T-helper 22 cell (primary cell): ENCODE measurements at regions not wholly inside any gene's neighbourhood (a gene's known extent, or its start where the extent isn't known, plus 50 kb on each side); places are given as distances from the start of the nearest gene placed in this dataset.
"Not testable (repeated sequence)": the region's sequence is repeated elsewhere in the genome, so short reads cannot be mapped to it uniquely, and the experiment has no call there.

Experiments used
- DNase-seq: peaks from one replicate; pipeline ENCODE4 v3.0.0-alpha.2; 2020; ENCODE audit warnings: low read depth

DNA sequence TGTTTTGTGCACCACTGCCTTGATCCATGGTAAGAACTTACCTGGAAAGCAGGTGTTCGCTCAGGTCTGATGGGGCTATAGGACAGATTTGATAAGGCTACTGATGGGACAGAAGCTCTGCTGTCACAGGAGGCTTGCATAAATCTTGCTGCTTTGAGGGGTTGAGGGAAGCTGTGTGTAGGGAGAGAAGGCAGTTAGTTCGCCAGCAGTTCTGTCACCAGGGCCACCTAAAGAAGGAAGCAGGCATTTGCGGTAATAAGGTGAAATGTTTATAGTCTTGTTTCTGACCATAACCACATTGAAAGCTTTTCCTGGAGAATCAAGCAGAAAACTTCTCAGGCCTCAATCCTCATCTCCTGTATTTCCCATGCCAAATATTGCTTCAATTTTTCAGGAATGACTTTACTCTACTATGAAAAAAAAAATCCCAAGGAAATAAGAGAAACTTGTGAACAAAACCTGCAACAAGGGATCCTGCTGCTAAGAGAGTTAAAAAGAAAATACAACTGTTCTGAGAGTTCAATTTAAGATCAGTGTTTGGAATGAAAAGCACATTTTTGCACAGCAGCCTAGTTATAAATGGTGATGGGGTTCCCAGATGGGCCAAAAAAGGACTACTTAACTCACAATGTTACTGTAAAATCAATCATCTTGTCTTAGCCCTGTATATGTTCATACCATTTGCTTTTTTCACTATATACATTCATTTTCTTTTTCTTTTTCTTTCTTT lies 122.0 kb upstream of the RANBP3L start:
- no peak for DNase-seq

DNA sequence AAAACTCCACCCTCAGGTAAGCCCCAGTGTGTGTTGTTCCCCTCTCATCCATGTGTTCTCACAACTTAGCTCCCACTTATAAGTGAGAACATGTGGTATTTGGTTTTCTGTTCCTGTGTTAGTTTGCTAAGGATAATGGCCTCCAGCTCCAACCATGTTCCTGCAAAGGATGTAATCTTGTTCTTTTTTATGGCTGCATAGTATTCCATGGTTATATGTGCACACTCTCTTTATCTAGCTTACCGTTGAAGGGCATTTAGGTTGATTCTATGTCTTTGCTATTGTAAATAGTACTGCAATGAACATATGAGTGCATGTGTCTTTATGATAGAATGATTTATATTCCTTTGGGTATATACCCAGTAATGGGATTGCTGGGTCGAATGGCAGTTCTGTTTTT lies 124.4 kb upstream of the RANBP3L start:
- not testable (repeated sequence) for DNase-seq

- no peak for DNase-seq
Measured at GRCh38 chr5:36435516-36435915, 133.8 kb upstream of the RANBP3L start.

- no peak for DNase-seq
Measured at GRCh38 chr5:36436306-36436705, 134.6 kb upstream of the RANBP3L start.

- no peak for DNase-seq
Measured at GRCh38 chr5:36438765-36439561, 137.3 kb upstream of the RANBP3L start.

GRCh38 chr5:36440300-36440699 lies 138.6 kb upstream of the RANBP3L start:
- no peak for DNase-seq

DNA sequence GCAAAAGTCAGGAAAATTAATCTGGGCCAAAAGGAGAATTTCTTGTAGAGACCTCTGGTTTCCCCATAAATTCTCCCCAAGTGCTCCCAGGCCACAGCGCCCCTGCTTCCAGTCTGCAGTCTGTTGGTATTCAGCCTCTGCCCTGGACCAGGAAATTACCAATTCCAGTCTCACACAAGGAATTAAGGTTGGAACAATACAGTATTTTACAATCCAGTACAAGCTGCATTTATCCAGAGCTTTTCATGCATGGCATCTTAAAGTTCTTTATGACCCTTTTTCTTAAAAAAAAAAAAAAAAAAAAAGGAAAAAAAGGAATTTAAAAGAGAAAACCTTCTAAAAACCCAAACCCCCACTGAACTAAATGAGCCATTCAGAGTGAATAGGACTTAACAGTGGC lies 139.6 kb upstream of the RANBP3L start:
- DNase-seq = no peak

GRCh38 chr5:36442352-36442751 lies 140.7 kb upstream of the RANBP3L start:
- DNase-seq = no peak

- DNase-seq = no peak
Measured at GRCh38 chr5:36442796-36443195, 141.1 kb upstream of the RANBP3L start.

DNA sequence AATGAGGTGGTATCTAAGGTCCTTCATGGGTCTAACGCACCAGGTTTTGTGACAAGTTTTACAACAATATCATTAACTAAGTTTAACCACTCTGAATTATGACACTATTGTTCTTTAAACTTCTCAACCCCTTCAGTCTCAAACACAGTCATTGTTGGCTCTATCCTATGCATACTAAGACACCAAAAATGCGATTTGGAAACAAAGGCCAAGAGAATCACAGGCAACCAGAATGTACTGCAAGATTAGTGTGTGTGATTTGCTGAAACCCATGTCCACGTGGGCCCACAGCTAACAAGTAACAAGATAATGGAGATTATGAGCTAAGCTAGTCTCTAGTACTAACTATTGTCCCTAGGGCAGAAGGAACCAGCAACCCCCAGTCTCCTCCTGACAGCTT lies 142.2 kb upstream of the RANBP3L start:
- no peak for DNase-seq

DNA sequence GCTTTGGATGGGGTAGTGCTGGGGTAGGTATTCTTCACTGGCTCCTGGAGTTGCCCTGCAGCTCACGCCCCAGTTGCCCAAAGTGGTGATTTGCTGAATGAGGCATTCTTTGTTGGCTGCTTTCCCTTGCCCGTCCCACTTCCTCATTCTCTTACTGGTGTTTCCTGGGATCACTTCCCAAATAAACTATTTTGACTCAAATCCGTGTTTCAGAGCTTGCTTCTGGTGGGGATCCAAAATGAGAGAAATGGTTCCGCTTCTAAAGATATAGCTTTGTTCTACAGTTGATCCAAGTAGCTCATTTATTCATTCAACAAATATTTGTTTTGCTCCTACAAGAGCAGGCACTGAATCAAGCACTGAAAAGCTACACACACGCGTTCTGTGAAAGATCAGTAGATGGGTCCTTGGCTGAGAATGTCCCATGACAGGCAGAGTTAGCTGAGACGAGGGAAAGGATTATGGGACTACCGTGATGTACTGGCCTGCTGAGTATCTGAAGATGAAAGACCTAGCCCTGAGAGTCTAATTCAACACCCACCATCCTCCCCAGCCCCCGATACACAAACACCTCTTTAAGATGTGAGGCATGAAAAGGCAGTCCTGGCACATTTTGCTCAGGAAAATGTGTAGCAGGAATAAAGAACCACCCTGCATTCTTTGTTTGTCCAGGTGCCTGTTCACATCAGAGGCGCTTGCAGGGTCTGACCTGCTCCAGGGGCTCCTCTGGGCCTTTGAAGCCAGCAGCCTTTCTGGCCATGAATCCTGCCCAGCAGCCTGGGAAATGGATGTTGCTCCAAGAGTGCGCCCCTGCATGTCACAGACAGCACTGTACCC lies 143.1 kb upstream of the RANBP3L start:
- no peak for DNase-seq

DNA sequence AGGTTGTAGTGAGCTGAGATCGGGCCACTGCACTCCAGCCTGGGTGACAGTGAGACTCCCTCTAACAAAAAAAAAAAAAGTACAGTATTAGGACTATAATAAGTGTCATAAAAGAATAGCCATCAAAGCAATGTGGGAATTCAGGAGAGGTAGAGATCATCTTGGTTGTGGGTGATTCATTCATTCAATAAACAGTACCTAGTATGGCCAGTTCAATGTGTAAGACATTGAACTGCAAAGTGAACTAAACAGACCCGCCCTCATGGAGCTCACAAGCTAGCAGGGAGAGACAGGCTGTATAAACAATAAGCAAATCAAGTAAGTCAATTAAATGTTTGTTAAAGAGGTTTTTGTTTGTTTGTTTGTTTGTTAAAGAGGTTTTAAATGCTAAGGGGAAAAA lies 146.1 kb upstream of the RANBP3L start:
- DNase-seq = no peak

- DNase-seq = no peak
Measured at GRCh38 chr5:36450229-36451014, 148.7 kb upstream of the RANBP3L start.

- no peak for DNase-seq
Measured at GRCh38 chr5:36452424-36453006, 150.8 kb upstream of the RANBP3L start.

DNA sequence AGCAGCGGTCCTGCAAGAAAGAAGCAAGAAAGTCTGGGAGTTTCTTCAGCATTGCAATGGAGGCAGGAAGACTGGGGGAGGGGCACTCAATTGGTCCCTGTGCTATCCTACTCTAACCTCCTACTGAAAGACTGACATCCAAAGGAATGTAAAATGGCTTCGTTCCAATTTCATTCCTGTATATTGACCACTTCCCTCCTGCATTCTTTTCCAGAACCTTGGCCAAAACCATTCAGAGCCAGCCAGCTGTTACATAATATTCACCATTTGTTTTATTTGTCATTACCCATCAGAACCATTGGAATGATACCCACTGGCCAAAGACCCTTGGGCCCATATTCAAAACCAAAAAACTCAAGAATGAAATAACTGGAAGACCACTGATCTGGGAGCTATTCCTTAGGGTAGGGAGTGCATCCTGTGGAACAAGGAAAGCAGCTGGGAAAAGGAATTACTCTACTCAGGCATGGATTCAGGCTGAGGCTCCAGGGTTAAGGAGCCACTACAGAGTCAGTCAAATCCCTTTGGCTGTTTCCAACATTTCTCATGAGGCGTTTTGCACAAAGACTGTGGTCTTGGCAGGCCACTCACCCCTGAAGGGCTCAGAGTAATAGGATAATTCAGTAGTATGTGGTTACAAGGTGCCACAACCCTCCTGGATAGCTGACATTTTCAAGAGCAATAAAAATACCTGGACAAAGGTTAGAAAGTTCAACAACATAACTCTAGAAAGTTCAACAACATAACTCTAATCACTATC lies 148.7 kb upstream of the SLC1A3 start:
- DNase-seq = no peak

- DNase-seq = no peak
Measured at GRCh38 chr5:36458746-36459145, 147.7 kb upstream of the SLC1A3 start.

DNA sequence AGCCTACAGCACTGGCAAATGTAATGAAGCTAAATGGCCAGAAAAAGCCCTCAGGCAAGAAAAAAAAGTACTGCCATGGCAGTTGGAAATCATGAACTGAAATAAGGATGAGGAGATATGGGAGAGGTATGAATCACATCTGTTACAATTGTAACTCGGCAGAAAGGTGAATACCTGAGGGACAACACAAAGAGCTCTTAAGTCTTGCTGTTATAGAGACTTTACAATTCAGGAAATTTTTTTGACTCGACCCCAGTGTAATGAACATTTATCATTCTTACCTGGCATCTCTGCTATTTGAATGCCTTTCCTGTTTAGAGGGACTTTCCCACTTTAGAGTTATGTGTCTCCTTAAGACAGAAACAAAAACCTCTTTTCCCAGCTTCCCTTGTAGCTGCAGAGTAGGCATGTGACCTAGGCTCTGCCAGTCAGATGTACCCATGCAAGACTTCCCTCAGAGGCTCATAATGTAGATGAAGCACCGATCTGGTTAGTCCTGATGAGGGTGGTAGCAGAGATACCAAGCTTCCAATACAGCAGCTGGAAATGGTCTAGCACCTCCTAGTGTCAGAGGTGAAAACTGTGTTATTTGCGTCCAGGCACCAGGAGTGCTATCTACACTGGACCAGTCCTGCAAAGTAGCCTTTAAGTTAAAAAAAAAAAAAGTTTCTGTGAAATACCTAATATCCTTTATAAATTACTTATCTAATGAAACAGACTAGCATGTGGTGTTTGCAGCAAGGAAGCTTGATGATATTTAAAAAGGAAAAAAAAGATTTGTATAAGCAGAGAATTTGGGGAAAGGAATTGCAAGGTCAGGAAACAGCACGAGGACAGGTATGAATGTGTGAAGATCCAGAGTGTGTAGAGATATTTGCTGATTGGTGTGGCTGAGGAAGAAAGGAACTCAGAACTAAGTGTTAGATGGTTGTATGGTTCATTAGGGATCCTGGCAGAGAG lies 146.9 kb upstream of the SLC1A3 start:
- no peak for DNase-seq

DNA sequence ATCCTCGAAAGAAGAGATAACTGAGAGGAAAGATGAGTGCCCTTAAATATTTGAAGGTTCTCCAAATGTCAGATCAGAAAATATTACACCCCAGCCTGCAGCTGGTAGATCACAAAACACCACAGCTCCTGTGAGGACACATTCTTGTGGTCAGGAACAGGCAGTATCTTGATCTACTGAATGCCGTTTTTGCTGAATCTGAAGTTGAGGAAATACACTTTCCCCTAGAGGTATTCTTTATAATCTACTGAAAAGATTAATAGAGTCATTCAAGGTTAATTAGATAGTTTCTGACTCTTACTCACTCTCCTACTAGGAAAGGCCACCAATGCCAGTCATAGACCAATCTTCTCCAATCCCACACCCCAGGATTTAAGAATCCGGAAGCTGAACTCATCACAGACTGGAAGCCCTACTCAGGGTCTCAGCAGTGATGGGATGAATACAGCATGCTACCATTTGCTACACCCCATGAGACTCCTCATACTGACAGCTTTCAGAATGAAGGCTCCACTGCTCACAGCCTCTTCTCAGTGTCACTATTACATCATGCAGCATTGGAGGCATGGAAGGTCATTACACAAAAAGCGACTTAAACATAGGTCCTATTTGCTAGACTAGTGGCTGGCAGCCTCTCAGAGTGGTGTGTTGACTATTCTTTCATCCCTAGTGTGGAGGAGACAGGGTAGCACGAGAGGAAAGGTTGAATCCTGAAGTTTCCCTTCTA lies 143.9 kb upstream of the SLC1A3 start:
- DNase-seq = no peak

- not testable (repeated sequence) for DNase-seq
Measured at GRCh38 chr5:36475942-36476341, 130.5 kb upstream of the SLC1A3 start.
